ENCODE measurements at regions not wholly inside any gene's neighbourhood (a gene's known extent, or its start where the extent isn't known, plus 50 kb on each side); places are given as distances from the start of the nearest gene placed in this dataset.

DNA sequence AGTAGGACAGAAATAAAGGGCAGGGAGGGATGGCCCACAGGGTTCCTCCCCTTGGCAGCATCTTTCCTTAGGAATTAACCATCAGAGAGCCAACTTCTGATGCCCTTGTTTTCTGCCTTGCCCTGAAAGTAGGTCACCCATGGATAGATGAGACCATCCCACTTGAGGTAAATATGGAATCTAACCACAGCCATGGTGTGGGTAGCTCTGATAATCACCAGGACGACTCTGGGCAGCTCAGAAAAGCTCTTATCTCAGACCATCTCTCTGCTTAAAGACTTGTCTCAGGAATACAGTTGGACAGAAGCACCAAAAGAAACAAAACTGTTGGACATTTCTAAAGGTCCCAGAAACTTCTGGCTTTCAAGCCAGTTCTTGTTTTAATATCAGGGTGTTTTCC lies 101.4 kb upstream of the CELF4 start:
- no peaks in the 10 kb centered on the region for H3K27me3 ChIP-seq (replicated peaks; ENCODE audit: insufficient read depth)
- no peak overlapping the region for H3K4me3 ChIP-seq
- no peaks in the 10 kb centered on the region for H3K4me1 ChIP-seq (ENCODE audit: control insufficient read depth in 1 of 2, low read depth in 2 of 2)
- no peak for DNase-seq (ENCODE audit: low spot score)
- no peak for ATAC-seq (ENCODE audit: insufficient number of reproducible peaks, low FRiP score, low read depth)
- TF ChIP-seq CTCF (IDR thresholded peaks at IDR 0.05) = no peak
- H3K27ac ChIP-seq = no peak overlapping the region
- H3K36me3 ChIP-seq = no peaks in the 10 kb centered on the region
- H3K9me3 ChIP-seq = no peaks in the 10 kb centered on the region

DNA sequence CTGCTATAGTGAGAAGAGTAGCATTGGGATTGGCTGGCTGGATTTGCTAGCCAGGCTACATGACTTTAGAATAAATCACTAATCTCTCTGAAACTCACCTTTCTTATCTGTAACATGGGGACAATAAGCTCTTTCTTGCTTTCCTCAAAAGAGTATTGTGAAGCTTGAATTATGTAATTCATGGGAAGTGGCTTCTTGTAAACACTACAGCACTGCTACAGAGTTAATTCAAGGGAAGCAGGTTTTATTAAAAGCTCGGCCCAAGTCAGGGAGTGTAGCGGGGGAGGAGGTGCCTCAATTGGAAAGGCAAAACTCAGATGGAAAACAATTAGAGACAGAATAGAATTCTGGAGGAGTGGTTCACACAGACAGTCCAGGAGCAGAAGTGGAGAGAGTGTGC lies 100.9 kb upstream of the CELF4 start:
- Histone ChIP-seq H3K4me1 (ENCODE audit: control insufficient read depth in 1 of 2, low read depth in 2 of 2) (no peaks in the 10 kb centered on the region), H3K4me3 (no peak overlapping the region), H3K27ac (no peak overlapping the region), H3K27me3 (replicated peaks; ENCODE audit: insufficient read depth) (no peaks in the 10 kb centered on the region), H3K9me3 (no peaks in the 10 kb centered on the region), H3K36me3 (no peaks in the 10 kb centered on the region)
- ATAC-seq (ENCODE audit: insufficient number of reproducible peaks, low FRiP score, low read depth) (no peak), DNase-seq (ENCODE audit: low spot score) (no peak)
- no peak for TF ChIP-seq CTCF (IDR thresholded peaks at IDR 0.05)

- no peak for TF ChIP-seq CTCF (IDR thresholded peaks at IDR 0.05)
- no peak for DNase-seq (ENCODE audit: low spot score)
- Histone ChIP-seq H3K27me3 (replicated peaks; ENCODE audit: insufficient read depth) (no peaks in the 10 kb centered on the region), H3K36me3 (no peaks in the 10 kb centered on the region), H3K4me3 (no peak overlapping the region), H3K9me3 (no peaks in the 10 kb centered on the region), H3K27ac (no peak overlapping the region), H3K4me1 (ENCODE audit: control insufficient read depth in 1 of 2, low read depth in 2 of 2) (no peaks in the 10 kb centered on the region)
- ATAC-seq (ENCODE audit: insufficient number of reproducible peaks, low FRiP score, low read depth) = no peak
These were observed 99.7 kb upstream of the CELF4 start for GRCh38 chr18:37665346-37665745.

DNA sequence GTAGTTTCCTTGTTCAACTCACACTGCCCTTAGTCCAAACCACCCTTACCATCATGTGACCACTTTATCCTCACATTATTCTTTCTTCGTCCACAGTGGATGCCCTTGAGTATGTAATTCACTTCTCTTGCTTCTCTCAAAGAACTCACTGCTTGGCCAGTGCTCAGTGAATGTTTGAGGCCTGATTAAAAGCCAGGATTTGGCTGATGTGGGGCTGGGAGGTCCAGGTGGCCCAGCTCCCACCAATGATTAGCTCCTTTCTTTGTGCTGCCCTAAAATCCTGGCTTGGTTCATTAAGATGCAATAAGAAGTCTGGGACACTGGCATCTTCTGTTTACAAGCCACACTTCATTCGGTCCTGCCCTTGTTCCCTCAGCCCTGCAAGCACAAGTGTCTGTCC lies 97.8 kb upstream of the CELF4 start:
- Histone ChIP-seq H3K27me3 (replicated peaks; ENCODE audit: insufficient read depth) (no peaks in the 10 kb centered on the region), H3K9me3 (no peaks in the 10 kb centered on the region), H3K4me1 (ENCODE audit: control insufficient read depth in 1 of 2, low read depth in 2 of 2) (no peaks in the 10 kb centered on the region), H3K27ac (no peak overlapping the region), H3K36me3 (no peaks in the 10 kb centered on the region), H3K4me3 (no peak overlapping the region)
- ATAC-seq (ENCODE audit: insufficient number of reproducible peaks, low FRiP score, low read depth) = no peak
- no peak for TF ChIP-seq CTCF (IDR thresholded peaks at IDR 0.05)
- no peak for DNase-seq (ENCODE audit: low spot score)

DNA sequence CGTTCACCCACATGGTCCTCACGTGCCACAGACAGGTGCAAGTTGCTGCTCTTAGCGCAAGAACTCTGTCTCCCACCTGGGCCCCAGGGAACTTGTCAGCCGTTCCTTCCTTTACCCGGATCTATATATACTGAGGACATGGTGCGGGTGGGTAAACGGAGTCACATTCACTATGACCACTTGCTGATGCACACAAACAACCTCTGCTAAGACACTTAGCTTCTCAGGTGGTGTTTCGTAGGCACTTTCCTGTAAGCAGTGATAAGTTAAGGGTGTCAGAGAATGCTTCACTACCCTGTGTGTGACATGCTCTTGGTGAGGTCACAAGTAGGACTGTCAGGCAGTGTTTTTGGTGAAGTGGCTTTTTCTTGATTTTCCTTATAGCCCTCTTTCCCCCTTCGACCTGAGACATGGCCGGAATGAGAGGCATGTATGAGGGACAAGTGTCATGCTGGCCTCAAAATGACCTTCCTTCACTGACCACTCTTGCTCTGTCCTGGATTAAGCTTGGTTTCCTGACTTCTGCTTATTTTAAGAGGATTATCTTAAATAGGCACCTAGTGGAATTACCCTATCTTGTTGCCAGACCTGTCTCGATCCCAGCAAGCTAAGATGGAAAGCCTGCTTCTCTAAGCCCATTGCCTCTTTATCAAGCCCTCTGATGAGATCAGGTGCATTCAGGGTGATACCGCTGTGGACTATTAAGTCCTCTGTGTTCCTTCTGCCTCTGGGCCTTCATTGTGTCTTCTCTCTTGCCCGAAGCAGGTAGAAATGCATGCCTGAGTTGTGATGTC lies 97.1 kb upstream of the CELF4 start:
- DNase-seq (ENCODE audit: low spot score) = no peak
- no peaks in the 10 kb centered on the region for H3K27me3 ChIP-seq (replicated peaks; ENCODE audit: insufficient read depth)
- no peak for ATAC-seq (ENCODE audit: insufficient number of reproducible peaks, low FRiP score, low read depth)
- TF ChIP-seq CTCF (IDR thresholded peaks at IDR 0.05) = no peak
- no peak overlapping the region for H3K27ac ChIP-seq
- H3K4me3 ChIP-seq = no peak overlapping the region
- H3K4me1 ChIP-seq (ENCODE audit: control insufficient read depth in 1 of 2, low read depth in 2 of 2) = no peaks in the 10 kb centered on the region
- no peaks in the 10 kb centered on the region for H3K36me3 ChIP-seq
- H3K9me3 ChIP-seq = no peaks in the 10 kb centered on the region
